Muscle layer of duodenum (tissue), 2 donors: ENCODE measurements at regions not wholly inside any gene's neighbourhood (a gene's known extent, or its start where the extent isn't known, plus 50 kb on each side); places are given as distances from the start of the nearest gene placed in this dataset.

Source experiments
- H3K27ac ChIP-seq: one replicate; pipeline ENCODE4 v1.7.0; 2013; ENCODE audit warnings: mild to moderate bottlenecking, low read length
- H3K27me3 ChIP-seq: one replicate; pipeline ENCODE4 v1.7.0; 2013; ENCODE audit warnings: low read depth, mild to moderate bottlenecking, control low read depth, low read length
- H3K36me3 ChIP-seq, 2 donors: one replicate each; pipeline ENCODE4 v1.7.0; 2013; ENCODE audit warnings: low read length in 2 of 2, control low read depth in 1 of 2, mild to moderate bottlenecking in 1 of 2; ENCODE audit not compliant: insufficient read depth in 2 of 2, control insufficient read depth in 1 of 2
- H3K4me1 ChIP-seq, 2 donors: one replicate each; pipeline ENCODE4 v1.7.0; 2013; ENCODE audit warnings: low read length in 2 of 2, mild to moderate bottlenecking in 2 of 2, control low read depth in 1 of 2, moderate library complexity in 1 of 2; ENCODE audit not compliant: insufficient read depth in 2 of 2, control insufficient read depth in 1 of 2
- H3K4me3 ChIP-seq, 2 donors: one replicate each; pipeline ENCODE4 v1.7.0; 2013; ENCODE audit warnings: low read length in 2 of 2, low read depth in 1 of 2, mild to moderate bottlenecking in 1 of 2
- H3K9me3 ChIP-seq, 2 donors: one replicate each; pipeline ENCODE4 v1.7.0; 2013; ENCODE audit warnings: low read length in 2 of 2, control low read depth in 1 of 2, mild to moderate bottlenecking in 1 of 2; ENCODE audit not compliant: control insufficient read depth in 1 of 2
- donor health status: healthy.

GRCh38 chr2:14684516-14684915 lies 52.0 kb downstream of the LRATD1 start:
- Histone ChIP-seq H3K27me3 (no peaks in the 10 kb centered on the region), H3K27ac (no peak overlapping the region)

GRCh38 chr2:14690926-14691325 lies 58.4 kb downstream of the LRATD1 start:
- Histone ChIP-seq H3K4me3 (no peak overlapping the region), H3K9me3 (no peaks in the 10 kb centered on the region), H3K27me3 (no peaks in the 10 kb centered on the region), H3K4me1 (no peaks in the 10 kb centered on the region), H3K27ac (no peak overlapping the region), H3K36me3 (no peaks in the 10 kb centered on the region)

More at GRCh38 chr2:14684516-14684915, 52.0 kb downstream of the LRATD1 start:
- Histone ChIP-seq H3K4me3 (no peak overlapping the region), H3K36me3 (no peaks in the 10 kb centered on the region), H3K9me3 (no peaks in the 10 kb centered on the region), H3K4me1 (no peaks in the 10 kb centered on the region)

GRCh38 chr2:14693874-14694273 lies 61.4 kb downstream of the LRATD1 start:
- Histone ChIP-seq H3K9me3 (no peaks in the 10 kb centered on the region), H3K4me1 (no peaks in the 10 kb centered on the region), H3K36me3 (no peaks in the 10 kb centered on the region), H3K27me3 (no peaks in the 10 kb centered on the region), H3K27ac (no peak overlapping the region), H3K4me3 (no peak overlapping the region)

- Histone ChIP-seq H3K9me3 (no peaks in the 10 kb centered on the region), H3K27me3 (no peaks in the 10 kb centered on the region), H3K4me3 (no peak overlapping the region), H3K36me3 (no peaks in the 10 kb centered on the region), H3K4me1 (no peaks in the 10 kb centered on the region), H3K27ac (no peak overlapping the region)
These were observed 68.2 kb downstream of the LRATD1 start for GRCh38 chr2:14700753-14701152.

- Histone ChIP-seq H3K36me3 (no peaks in the 10 kb centered on the region), H3K27me3 (no peaks in the 10 kb centered on the region), H3K9me3 (no peaks in the 10 kb centered on the region), H3K27ac (no peak overlapping the region), H3K4me1 (no peaks in the 10 kb centered on the region), H3K4me3 (no peak overlapping the region)
These were observed 69.7 kb downstream of the LRATD1 start for GRCh38 chr2:14702258-14702657.

GRCh38 chr2:14706201-14706600 lies 73.7 kb downstream of the LRATD1 start:
- Histone ChIP-seq H3K9me3 (no peaks in the 10 kb centered on the region), H3K36me3 (no peaks in the 10 kb centered on the region), H3K4me3 (no peak overlapping the region), H3K27ac (no peak overlapping the region), H3K27me3 (no peaks in the 10 kb centered on the region), H3K4me1 (no peaks in the 10 kb centered on the region)

- no peaks in the 10 kb centered on the region for H3K4me1 ChIP-seq
- no peak overlapping the region for H3K4me3 ChIP-seq
- H3K9me3 ChIP-seq: no peaks in the 10 kb centered on the region
- H3K36me3 ChIP-seq: no peaks in the 10 kb centered on the region
- H3K27me3 ChIP-seq: no peaks in the 10 kb centered on the region
- H3K27ac ChIP-seq: no peak overlapping the region
These were observed 79.6 kb downstream of the LRATD1 start for GRCh38 chr2:14712111-14712510.

GRCh38 chr2:14713248-14713647 lies 80.7 kb downstream of the LRATD1 start:
- H3K27me3 ChIP-seq: no peaks in the 10 kb centered on the region
- no peak overlapping the region for H3K27ac ChIP-seq
- H3K4me1 ChIP-seq: no peaks in the 10 kb centered on the region
- H3K4me3 ChIP-seq: no peak overlapping the region
- no peaks in the 10 kb centered on the region for H3K9me3 ChIP-seq
- no peaks in the 10 kb centered on the region for H3K36me3 ChIP-seq

GRCh38 chr2:14715600-14715999 lies 83.1 kb downstream of the LRATD1 start:
- Histone ChIP-seq H3K27me3 (no peaks in the 10 kb centered on the region), H3K4me1 (no peaks in the 10 kb centered on the region), H3K27ac (no peak overlapping the region), H3K9me3 (no peaks in the 10 kb centered on the region), H3K36me3 (no peaks in the 10 kb centered on the region), H3K4me3 (no peak overlapping the region)

- H3K9me3 ChIP-seq: no peaks in the 10 kb centered on the region
- H3K27me3 ChIP-seq: no peaks in the 10 kb centered on the region
- no peak overlapping the region for H3K27ac ChIP-seq
- H3K4me3 ChIP-seq: no peak overlapping the region
- H3K4me1 ChIP-seq: no peaks in the 10 kb centered on the region
- H3K36me3 ChIP-seq: no peaks in the 10 kb centered on the region
These were observed 83.8 kb downstream of the LRATD1 start for GRCh38 chr2:14716319-14716718.

- H3K9me3 ChIP-seq: no peaks in the 10 kb centered on the region
- no peak overlapping the region for H3K4me3 ChIP-seq
- no peak overlapping the region for H3K27ac ChIP-seq
- no peaks in the 10 kb centered on the region for H3K4me1 ChIP-seq
- H3K27me3 ChIP-seq: no peaks in the 10 kb centered on the region
- H3K36me3 ChIP-seq: no peaks in the 10 kb centered on the region
These were observed 84.6 kb downstream of the LRATD1 start for GRCh38 chr2:14717131-14717530.

GRCh38 chr2:14720319-14720718 lies 87.8 kb downstream of the LRATD1 start:
- H3K27me3 ChIP-seq: no peaks in the 10 kb centered on the region
- no peak overlapping the region for H3K4me3 ChIP-seq
- H3K9me3 ChIP-seq: no peaks in the 10 kb centered on the region
- H3K36me3 ChIP-seq: no peaks in the 10 kb centered on the region
- H3K27ac ChIP-seq: no peak overlapping the region
- H3K4me1 ChIP-seq: no peaks in the 10 kb centered on the region
